RWPE2 (cell line): ENCODE measurements at regions not wholly inside any gene's neighbourhood (a gene's known extent, or its start where the extent isn't known, plus 50 kb on each side); places are given as distances from the start of the nearest gene placed in this dataset.
"Not testable (repeated sequence)": the region's sequence is repeated elsewhere in the genome, so short reads cannot be mapped to it uniquely, and the experiment has no call there.

ENCODE experiments used
- ATAC-seq: fragments of 200-7000 bp; cut with Tn5 transposase; 3 replicates; pipeline ENCODE4 v1.9.1; 2021; ENCODE audit warnings: low read depth
- DNase-seq: peaks from one replicate; pipeline ENCODE4 v3.0.0-alpha.2; 2020; ENCODE audit warnings: low spot score
- H3K27ac ChIP-seq: fragments of 450-650 bp; 2 replicates; pipeline ENCODE4 v1.5.1; 2017; ENCODE audit warnings: mild to moderate bottlenecking; ENCODE audit not compliant: poor library complexity, severe bottlenecking
- H3K27me3 ChIP-seq: fragments of 250-450 bp; sonication (Bioruptor Pico); 2 replicates; pipeline ENCODE4 v1.5.1; 2021; ENCODE audit warnings: mild to moderate bottlenecking, moderate library complexity; ENCODE audit not compliant: insufficient read depth, poor library complexity, severe bottlenecking
- H3K36me3 ChIP-seq: fragments of 250-450 bp; sonication (Bioruptor Pico); 2 replicates; pipeline ENCODE4 v1.5.1; 2020; ENCODE audit warnings: low read depth, mild to moderate bottlenecking, moderate library complexity
- H3K4me1 ChIP-seq: fragments of 250-450 bp; sonication (Bioruptor Pico); 2 replicates; pipeline ENCODE4 v1.5.1; 2021; ENCODE audit warnings: mild to moderate bottlenecking, moderate library complexity; ENCODE audit not compliant: insufficient read depth, poor library complexity, severe bottlenecking
- H3K4me3 ChIP-seq: fragments of 250-450 bp; sonication (Bioruptor Pico); 2 replicates; pipeline ENCODE4 v1.5.1; 2021; ENCODE audit warnings: mild to moderate bottlenecking, moderate library complexity; ENCODE audit not compliant: severe bottlenecking
- H3K9me3 ChIP-seq: fragments of 250-450 bp; sonication (Bioruptor Pico); 2 replicates; pipeline ENCODE4 v1.5.1; 2021; ENCODE audit warnings: mild to moderate bottlenecking, moderate library complexity; ENCODE audit not compliant: severe bottlenecking
- TF ChIP-seq, protein P1 (sequence below): fragments of 450-650 bp; IDR thresholded peaks from one replicate; pipeline ENCODE4 v1.5.1; 2017; ENCODE audit warnings: mild to moderate bottlenecking, moderate library complexity; ENCODE audit not compliant: poor library complexity, severe bottlenecking

DNA sequence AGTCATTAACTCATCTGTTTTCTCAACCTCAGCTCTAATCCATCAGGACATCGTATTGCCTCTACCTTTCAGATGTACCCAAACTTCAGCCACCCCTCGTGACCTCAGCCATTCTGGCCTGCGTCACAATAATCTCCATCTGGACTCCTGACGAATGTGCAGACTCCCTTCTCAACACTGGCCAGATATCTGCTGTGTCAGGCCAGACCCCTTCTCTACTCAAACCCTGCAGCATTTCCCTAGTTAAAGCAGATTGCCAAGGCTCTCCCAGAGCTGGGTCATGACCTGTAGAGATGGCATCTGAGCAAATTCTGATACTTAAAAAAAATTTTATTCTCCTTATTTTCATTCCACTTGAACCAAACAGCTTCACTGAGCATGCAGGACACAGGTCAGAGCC lies 69.5 kb upstream of the TMEM18 start:
- H3K36me3 ChIP-seq = no peaks in the 10 kb centered on the region
- no peak overlapping the region for H3K27ac ChIP-seq
- no peak for DNase-seq
- TF ChIP-seq, protein P1, sequence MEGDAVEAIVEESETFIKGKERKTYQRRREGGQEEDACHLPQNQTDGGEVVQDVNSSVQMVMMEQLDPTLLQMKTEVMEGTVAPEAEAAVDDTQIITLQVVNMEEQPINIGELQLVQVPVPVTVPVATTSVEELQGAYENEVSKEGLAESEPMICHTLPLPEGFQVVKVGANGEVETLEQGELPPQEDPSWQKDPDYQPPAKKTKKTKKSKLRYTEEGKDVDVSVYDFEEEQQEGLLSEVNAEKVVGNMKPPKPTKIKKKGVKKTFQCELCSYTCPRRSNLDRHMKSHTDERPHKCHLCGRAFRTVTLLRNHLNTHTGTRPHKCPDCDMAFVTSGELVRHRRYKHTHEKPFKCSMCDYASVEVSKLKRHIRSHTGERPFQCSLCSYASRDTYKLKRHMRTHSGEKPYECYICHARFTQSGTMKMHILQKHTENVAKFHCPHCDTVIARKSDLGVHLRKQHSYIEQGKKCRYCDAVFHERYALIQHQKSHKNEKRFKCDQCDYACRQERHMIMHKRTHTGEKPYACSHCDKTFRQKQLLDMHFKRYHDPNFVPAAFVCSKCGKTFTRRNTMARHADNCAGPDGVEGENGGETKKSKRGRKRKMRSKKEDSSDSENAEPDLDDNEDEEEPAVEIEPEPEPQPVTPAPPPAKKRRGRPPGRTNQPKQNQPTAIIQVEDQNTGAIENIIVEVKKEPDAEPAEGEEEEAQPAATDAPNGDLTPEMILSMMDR = no peak
- no peak for ATAC-seq
- H3K4me3 ChIP-seq = no peak overlapping the region
- no peaks in the 10 kb centered on the region for H3K4me1 ChIP-seq
- no peaks in the 10 kb centered on the region for H3K27me3 ChIP-seq
- no peaks in the 10 kb centered on the region for H3K9me3 ChIP-seq

DNA sequence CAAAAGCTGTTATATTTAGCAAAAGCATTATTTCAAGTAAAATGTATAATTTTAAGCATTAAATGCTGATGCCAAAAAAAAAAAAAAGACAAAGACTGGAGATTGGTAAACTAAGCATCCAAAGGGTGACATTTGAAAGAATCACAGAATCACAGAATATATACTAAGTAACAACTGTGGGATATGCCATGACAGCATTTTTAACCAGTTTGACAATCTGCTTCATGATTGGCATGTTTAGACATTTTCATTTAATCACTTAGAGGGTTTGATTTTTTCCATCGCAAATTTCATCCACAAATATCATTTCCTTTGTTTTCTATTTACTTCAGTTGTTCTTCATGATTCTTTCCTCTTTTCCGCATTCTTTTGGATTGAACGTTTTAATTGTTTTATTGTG lies 66.9 kb upstream of the TMEM18 start:
- DNase-seq (no peak), ATAC-seq (no peak)
- Histone ChIP-seq H3K27ac (no peak overlapping the region), H3K36me3 (no peaks in the 10 kb centered on the region), H3K4me1 (no peaks in the 10 kb centered on the region), H3K4me3 (no peak overlapping the region), H3K9me3 (no peaks in the 10 kb centered on the region), H3K27me3 (no peaks in the 10 kb centered on the region)
- TF ChIP-seq, protein P1 = no peak

DNA sequence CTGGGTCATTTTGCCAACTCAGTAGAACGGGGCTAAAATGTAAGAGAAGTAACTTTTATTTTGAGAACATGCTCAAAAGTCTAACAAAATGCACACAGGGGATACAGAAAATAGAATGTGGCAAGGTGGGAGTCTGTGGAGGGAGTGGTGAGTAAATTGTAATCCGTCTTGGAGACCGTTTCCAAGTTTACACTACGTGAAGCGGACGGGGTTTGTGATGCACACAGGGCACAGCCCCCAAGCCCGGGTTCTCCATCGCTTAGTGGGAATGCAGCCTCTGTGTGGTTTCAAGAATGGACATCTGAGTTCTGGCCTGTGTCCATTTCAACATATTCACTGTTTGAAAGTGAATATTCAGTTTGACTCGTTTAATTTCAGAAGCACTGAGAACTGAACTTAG lies 65.0 kb upstream of the TMEM18 start:
- TF ChIP-seq, protein P1 = no peak
- Histone ChIP-seq H3K27me3 (no peaks in the 10 kb centered on the region), H3K9me3 (no peaks in the 10 kb centered on the region), H3K36me3 (no peaks in the 10 kb centered on the region), H3K4me1 (no peaks in the 10 kb centered on the region), H3K4me3 (no peak overlapping the region), H3K27ac (no peak overlapping the region)
- DNase-seq = no peak
- no peak for ATAC-seq

DNA sequence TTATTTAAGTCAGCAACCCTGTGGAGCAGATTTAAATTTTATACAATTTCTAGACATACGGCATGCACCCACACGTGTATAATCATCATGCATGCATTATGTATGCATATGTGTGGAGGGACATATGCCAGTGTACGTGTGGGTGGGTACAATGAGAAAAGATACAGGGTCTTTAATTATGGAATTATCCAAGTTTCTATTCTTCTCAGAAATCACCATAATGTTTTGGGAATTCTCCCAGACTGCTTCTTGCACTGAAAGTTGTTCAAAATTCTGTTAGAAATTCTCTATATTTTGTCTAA lies 63.9 kb upstream of the TMEM18 start:
- ATAC-seq (no peak), DNase-seq (no peak)
- Histone ChIP-seq H3K9me3 (no peaks in the 10 kb centered on the region), H3K36me3 (no peaks in the 10 kb centered on the region), H3K27ac (peak overlapping the region; percentile 39), H3K4me1 (no peaks in the 10 kb centered on the region), H3K4me3 (peak overlapping the region; percentile 30), H3K27me3 (no peaks in the 10 kb centered on the region)
- TF ChIP-seq, protein P1 = no peak

DNA sequence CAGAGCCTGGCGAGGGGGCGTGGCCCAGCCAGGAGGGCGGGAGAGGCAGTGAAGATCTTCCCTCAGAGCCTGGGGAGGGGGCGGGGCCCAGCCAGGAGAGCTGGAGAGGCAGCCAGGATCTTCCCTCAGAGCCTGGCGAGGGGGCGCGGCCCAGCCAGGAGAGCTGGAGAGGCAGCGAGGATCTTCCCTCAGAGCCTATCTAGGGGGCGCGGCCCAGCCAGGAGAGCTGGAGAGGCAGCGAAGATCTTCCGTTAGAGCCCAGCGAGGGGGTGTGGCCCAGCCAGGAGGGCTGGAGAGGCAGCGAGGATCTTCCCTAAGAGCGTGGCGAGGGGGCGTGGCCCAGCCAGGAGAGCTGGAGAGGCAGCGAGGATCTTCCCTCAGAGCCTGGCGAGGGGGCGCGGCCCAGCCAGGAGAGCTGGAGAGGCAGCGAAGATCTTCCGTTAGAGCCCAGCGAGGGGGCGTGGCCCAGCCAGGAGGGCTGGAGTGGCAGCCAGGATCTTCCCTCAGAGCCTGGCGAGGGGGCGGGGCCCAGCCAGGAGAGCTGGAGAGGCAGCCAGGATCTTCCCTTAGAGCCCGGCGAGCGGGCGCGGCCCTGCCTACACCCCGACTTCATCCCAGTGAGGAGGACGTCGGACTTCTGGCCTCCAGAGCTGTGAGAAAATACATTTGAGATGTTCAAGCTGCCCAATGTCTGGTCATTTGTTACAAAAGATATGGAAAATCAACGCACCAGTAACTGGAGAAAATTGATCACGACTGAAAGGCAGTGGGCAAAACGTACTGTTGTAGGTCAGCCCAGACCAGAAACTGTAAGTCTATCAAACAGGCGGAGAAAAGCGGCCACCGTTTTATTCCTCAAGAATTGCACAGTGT lies 63.4 kb upstream of the TMEM18 start:
- not testable (repeated sequence) for H3K36me3 ChIP-seq, H3K4me1 ChIP-seq, H3K9me3 ChIP-seq, H3K27me3 ChIP-seq
- Histone ChIP-seq H3K27ac (peak overlapping the region; percentile 39), H3K4me3 (peak overlapping the region; percentile 30)
- ATAC-seq (peak; percentile 78), DNase-seq (peak; percentile 93)

DNA sequence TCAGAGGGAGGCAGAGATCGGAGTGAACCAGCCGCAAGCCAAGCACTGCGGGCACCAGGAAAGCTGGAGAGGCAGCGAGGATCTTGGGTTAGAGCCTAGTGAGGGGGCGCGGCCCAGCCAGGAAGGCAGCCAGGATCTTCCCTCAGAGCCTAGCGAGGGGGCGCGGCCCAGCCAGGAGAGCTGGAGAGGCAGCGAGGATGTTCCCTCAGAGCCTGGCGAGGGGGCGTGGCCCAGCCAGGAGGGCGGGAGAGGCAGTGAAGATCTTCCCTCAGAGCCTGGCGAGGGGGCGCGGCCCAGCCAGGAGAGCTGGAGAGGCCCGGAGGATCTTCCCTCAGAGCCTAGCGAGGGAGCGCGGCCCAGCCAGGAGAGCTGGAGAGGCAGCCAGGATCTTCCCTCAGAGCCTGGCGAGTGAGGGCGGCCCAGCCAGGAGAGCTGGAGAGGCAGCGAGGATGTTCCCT lies 62.7 kb upstream of the TMEM18 start:
- not testable (repeated sequence) for H3K27me3 ChIP-seq, H3K9me3 ChIP-seq, DNase-seq, H3K36me3 ChIP-seq, H3K4me1 ChIP-seq
- Histone ChIP-seq H3K27ac (peak overlapping the region; percentile 39), H3K4me3 (peak overlapping the region; percentile 20)
- peak; percentile 62 for ATAC-seq
